PFSK-1 (cell line): ENCODE measurements at regions not wholly inside any gene's neighbourhood (a gene's known extent, or its start where the extent isn't known, plus 50 kb on each side); places are given as distances from the start of the nearest gene placed in this dataset.

ENCODE experiments used
- FOXP2 ChIP-seq: optimal IDR thresholded peaks from 2 replicates; pipeline ENCODE3; 2011; ENCODE audit warnings: borderline replicate concordance, control low read depth, inconsistent platforms; ENCODE audit not compliant: insufficient read depth; ENCODE audit errors: extremely low read length, extremely low read depth
- POLR2AphosphoS5 ChIP-seq: IDR thresholded peaks from 2 replicates; pipeline ENCODE4 v1.6.1; 2012; ENCODE audit warnings: low read depth, mild to moderate bottlenecking, control low read depth, low read length, moderate library complexity
- REST ChIP-seq, 2 experiments: IDR thresholded peaks; 2 replicates each; pipeline versions ENCODE4 v1.6.1 to v1.8.0; 2011 to 2012; ENCODE audit warnings: low read depth in 2 of 2, low read length in 2 of 2, control low read depth in 1 of 2, inconsistent platforms in 1 of 2, mild to moderate bottlenecking in 1 of 2, moderate library complexity in 1 of 2; ENCODE audit not compliant: insufficient read depth in 1 of 2
- SIN3A ChIP-seq: IDR thresholded peaks from 2 replicates; pipeline ENCODE4 v1.6.1; 2012; ENCODE audit warnings: mild to moderate bottlenecking, low read length, moderate library complexity, borderline replicate concordance; ENCODE audit not compliant: insufficient read depth
- TAF1 ChIP-seq: IDR thresholded peaks from 2 replicates; pipeline ENCODE4 v1.6.1; 2012; ENCODE audit warnings: low read length, control low read depth, borderline replicate concordance; ENCODE audit not compliant: insufficient read depth

DNA sequence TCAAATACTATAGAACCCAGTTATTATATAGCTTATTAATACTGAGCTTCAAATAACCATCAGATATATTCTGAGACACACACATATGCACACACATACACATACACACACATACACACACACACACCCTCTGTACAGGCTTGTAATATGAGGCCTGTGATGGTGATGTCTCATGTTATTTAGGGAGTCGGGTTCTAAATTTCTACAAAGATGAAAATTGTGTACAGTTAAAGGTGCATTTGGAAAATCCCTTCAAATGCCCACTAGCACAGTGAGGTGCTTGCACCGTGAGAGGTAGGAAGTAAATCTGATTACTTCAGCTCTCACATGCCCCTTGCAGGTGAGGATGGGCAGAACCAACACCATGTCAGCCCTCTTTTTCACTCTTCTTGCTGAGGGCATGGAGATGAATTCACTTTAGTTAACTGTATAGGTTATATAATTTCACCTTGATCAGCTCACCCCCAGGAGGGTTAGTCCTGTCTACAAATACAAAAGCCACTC is 294.5 kb upstream of the PROK2 start:
- TF ChIP-seq FOXP2 (no peak), REST (IDR thresholded peaks at IDR 0.05; ENCODE audit: insufficient read depth in 1 of 2, low read depth in 2 of 2, low read length in 2 of 2) (no peak), TAF1 (no peak), SIN3A (no peak), POLR2AphosphoS5 (no peak)

DNA sequence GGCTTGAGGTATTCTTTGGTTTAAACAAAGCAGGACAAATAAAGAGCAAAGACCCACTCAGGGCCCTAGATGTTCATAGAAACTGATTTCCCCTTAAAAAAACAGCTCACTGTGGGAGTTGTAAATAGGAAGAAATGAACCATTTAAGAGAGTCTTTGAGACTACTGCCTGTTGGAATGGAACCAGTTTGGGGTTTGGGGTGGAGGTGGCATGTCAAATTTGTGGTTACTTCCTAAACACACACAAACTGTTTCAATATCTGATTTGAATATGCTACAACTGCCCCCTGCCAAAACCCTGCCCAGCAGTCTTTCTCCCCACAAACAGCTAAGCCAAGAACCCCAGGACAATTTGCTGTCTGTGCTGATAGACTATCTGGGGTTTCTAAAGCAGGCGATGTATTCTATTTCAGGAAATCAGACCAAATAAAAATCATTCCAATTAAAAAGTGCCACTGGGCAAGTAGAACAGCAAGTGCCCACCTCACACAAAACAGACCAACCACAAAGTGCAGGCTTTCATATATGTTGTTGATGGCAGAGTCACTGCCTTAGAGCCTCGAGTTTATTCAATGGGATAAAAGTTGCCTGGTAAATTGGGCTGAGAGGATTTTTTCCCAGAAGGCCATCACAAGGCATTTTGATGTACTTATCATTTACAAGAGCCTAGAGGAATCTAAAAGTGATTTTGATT is 293.9 kb upstream of the PROK2 start:
- no peak for TF ChIP-seq FOXP2
- TF ChIP-seq POLR2AphosphoS5, result no peak
- TF ChIP-seq SIN3A, result no peak
- no peak for TF ChIP-seq REST (IDR thresholded peaks at IDR 0.05; ENCODE audit: insufficient read depth in 1 of 2, low read depth in 2 of 2, low read length in 2 of 2)
- TF ChIP-seq TAF1, result no peak

- no peak for TF ChIP-seq FOXP2
- no peak for TF ChIP-seq TAF1
- TF ChIP-seq POLR2AphosphoS5, result no peak
- TF ChIP-seq REST (IDR thresholded peaks at IDR 0.05; ENCODE audit: insufficient read depth in 1 of 2, low read depth in 2 of 2, low read length in 2 of 2), result no peak
- TF ChIP-seq SIN3A, result no peak
These were observed 292.7 kb upstream of the PROK2 start for GRCh38 chr3:72077473-72078259.

- TF ChIP-seq REST (IDR thresholded peaks at IDR 0.05; ENCODE audit: insufficient read depth in 1 of 2, low read depth in 2 of 2, low read length in 2 of 2) (no peak), TAF1 (no peak), FOXP2 (no peak), POLR2AphosphoS5 (no peak), SIN3A (no peak)
These were observed 286.7 kb upstream of the PROK2 start for GRCh38 chr3:72071624-72072023.

GRCh38 chr3:72070005-72070404 is 285.1 kb upstream of the PROK2 start:
- TF ChIP-seq REST (IDR thresholded peaks at IDR 0.05; ENCODE audit: insufficient read depth in 1 of 2, low read depth in 2 of 2, low read length in 2 of 2), result no peak
- TF ChIP-seq TAF1, result no peak
- TF ChIP-seq POLR2AphosphoS5, result no peak
- no peak for TF ChIP-seq FOXP2
- TF ChIP-seq SIN3A, result no peak
